ENCODE measurements at regions not wholly inside any gene's neighbourhood (a gene's known extent, or its start where the extent isn't known, plus 50 kb on each side); places are given as distances from the start of the nearest gene placed in this dataset.

GRCh38 chr13:39100996-39101738 is 62.9 kb downstream of the NHLRC3 start:
- peak; percentile 92 to 96 for DNase-seq

- no peak for DNase-seq
These were observed 64.8 kb downstream of the NHLRC3 start for GRCh38 chr13:39102981-39103490.

GRCh38 chr13:39105110-39105509 is 66.9 kb downstream of the NHLRC3 start:
- DNase-seq, result peak; percentile 77 to 91

- DNase-seq, result peak in 1 of 2 experiments; percentile 20
These were observed 68.2 kb downstream of the NHLRC3 start for GRCh38 chr13:39106216-39107005.

GRCh38 chr13:39107561-39107960 is 69.3 kb downstream of the NHLRC3 start:
- peak; percentile 78 to 90 for DNase-seq

GRCh38 chr13:39108783-39109182 is 70.5 kb downstream of the NHLRC3 start:
- DNase-seq, result no peak

- DNase-seq, result no peak
These were observed 72.4 kb downstream of the NHLRC3 start for GRCh38 chr13:39110518-39111097.

- DNase-seq, result no peak
These were observed 72.9 kb downstream of the NHLRC3 start for GRCh38 chr13:39111145-39111544.

- DNase-seq, result peak; percentile 86 to 96
These were observed 81.2 kb downstream of the NHLRC3 start for GRCh38 chr13:39119422-39119821.

- DNase-seq, result no peak
These were observed 85.3 kb downstream of the NHLRC3 start for GRCh38 chr13:39123578-39123977.

- DNase-seq, result peak; percentile 56 to 80
These were observed 91.0 kb downstream of the NHLRC3 start for GRCh38 chr13:39129213-39129612.

- DNase-seq, result no peak
These were observed 92.0 kb downstream of the NHLRC3 start for GRCh38 chr13:39130301-39130700.

- DNase-seq, result peak in 1 of 2 experiments; percentile 46
These were observed 94.3 kb downstream of the NHLRC3 start for GRCh38 chr13:39132286-39133230.

GRCh38 chr13:39133781-39134180 is 95.5 kb downstream of the NHLRC3 start:
- peak in 1 of 2 experiments; percentile 50 for DNase-seq

GRCh38 chr13:39134574-39134973 is 96.3 kb downstream of the NHLRC3 start:
- DNase-seq, result no peak

GRCh38 chr13:39144391-39144790 is 106.1 kb downstream of the NHLRC3 start:
- no peak for DNase-seq

GRCh38 chr13:39144941-39145533 is 106.8 kb downstream of the NHLRC3 start:
- DNase-seq, result peak in 1 of 2 experiments; percentile 40

GRCh38 chr13:39148513-39148961 is 110.3 kb downstream of the NHLRC3 start:
- no peak for DNase-seq

GRCh38 chr13:39149896-39150295 is 111.6 kb downstream of the NHLRC3 start:
- no peak for DNase-seq

GRCh38 chr13:39154041-39154440 is 115.8 kb downstream of the NHLRC3 start:
- no peak for DNase-seq

GRCh38 chr13:39159393-39159792 is 121.1 kb downstream of the NHLRC3 start:
- peak in 1 of 2 experiments; percentile 44 for DNase-seq
